ENCODE measurements at regions not wholly inside any gene's neighbourhood (a gene's known extent, or its start where the extent isn't known, plus 50 kb on each side); places are given as distances from the start of the nearest gene placed in this dataset.

DNA sequence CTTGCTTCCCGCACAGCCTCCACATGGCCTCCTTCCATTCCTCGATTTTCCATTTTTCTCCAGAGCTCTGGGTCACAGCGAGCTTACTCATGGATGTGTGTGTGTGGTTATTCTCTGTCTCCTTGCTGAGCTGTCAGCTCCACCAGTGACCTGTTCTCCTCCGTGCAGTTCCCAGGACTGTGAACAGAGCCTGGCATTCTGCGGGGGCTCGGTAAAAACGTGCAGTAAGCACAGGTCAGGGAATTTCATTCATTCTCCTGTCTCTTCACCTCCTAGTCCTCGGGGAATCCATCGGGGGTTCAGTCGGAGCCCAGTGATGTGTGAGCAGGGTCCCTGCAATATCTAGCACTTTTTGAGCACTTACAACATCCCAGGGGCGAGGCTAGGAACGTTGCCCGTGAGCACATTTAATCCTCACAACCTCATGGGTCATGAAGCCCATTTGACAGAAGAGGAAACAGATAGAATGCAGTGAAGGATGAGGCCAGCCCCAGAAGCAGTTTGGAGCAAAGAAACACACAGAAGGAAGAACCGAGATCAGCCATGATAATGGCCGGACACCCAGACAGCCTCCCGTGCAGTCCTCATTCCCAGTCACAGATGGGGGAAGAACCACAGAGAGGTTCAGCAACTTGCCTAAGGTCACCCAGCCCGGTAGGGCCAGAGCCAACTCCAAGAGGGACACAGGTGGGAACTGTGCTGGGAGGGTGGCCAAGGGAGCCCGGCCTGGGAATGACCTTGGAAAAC, 183.2 kb upstream of the GSE1 start:
- ChIA-PET POLR2A (no interaction called here), CTCF (no interaction called here)
- DNase-seq (ENCODE audit: low read depth, low spot score): no peak
- intact Hi-C loops (cut with micrococcal nuclease; ENCODE audit: unreplicated experiment) (loop anchor here (10.0 kb wide), 1 partner anchor 185 kb away; the partner anchor contains the start of gene GSE1), in situ Hi-C loops (cut with HindIII; ENCODE audit: low pct_unique_long_range_greater_than_20kb, low sequenced_read_pairs) (no loop called here)
- H3K36me3 ChIP-seq (ENCODE audit: control insufficient read depth, insufficient read depth, low read length): no peaks in the 10 kb centered on the region
- no TSS peak for BruUV-seq (replicated peaks)
- no peaks in the 10 kb centered on the region for H3K27me3 ChIP-seq (ENCODE audit: control insufficient read depth, insufficient read depth, low read length)
- H3K27ac ChIP-seq (ENCODE audit: low read length): no peak overlapping the region
- no peak for TF ChIP-seq SIN3A (IDR thresholded peaks at IDR 0.05; ENCODE audit: borderline replicate concordance, insufficient read depth, low read depth, low read length)
- no peak for TF ChIP-seq TCF7L2 (IDR thresholded peaks at IDR 0.05; ENCODE audit: low read depth, low read length)
- no peak for TF ChIP-seq REST (IDR thresholded peaks at IDR 0.05; ENCODE audit: insufficient read depth in 1 of 2, low read depth in 2 of 2, low read length in 1 of 2)
- TF ChIP-seq POLR2AphosphoS5 (IDR thresholded peaks at IDR 0.05; ENCODE audit: low read depth, low read length): no peak
- no peak for TF ChIP-seq CTCF (IDR thresholded peaks at IDR 0.05)
- no peak for ATAC-seq
- no peaks in the 10 kb centered on the region for H3K4me1 ChIP-seq (ENCODE audit: control insufficient read depth, insufficient read depth, low read length)
- no peaks in the 10 kb centered on the region for H3K9me3 ChIP-seq (ENCODE audit: control insufficient read depth, insufficient read depth, low read depth, low read length)
- no peak overlapping the region for H3K4me3 ChIP-seq (ENCODE audit: low read depth in 2 of 2, low read length in 2 of 2)

GRCh38 chr16:85430523-85431421, 182.3 kb upstream of the GSE1 start:
- intact Hi-C loops (cut with micrococcal nuclease; ENCODE audit: unreplicated experiment): no loop called here
- no peak overlapping the region for H3K27ac ChIP-seq (ENCODE audit: low read length)
- H3K9me3 ChIP-seq (ENCODE audit: control insufficient read depth, insufficient read depth, low read depth, low read length): no peaks in the 10 kb centered on the region
- DNase-seq (ENCODE audit: low read depth, low spot score): no peak
- no peaks in the 10 kb centered on the region for H3K4me1 ChIP-seq (ENCODE audit: control insufficient read depth, insufficient read depth, low read length)
- ChIA-PET POLR2A (no interaction called here), CTCF (no interaction called here)
- H3K36me3 ChIP-seq (ENCODE audit: control insufficient read depth, insufficient read depth, low read length): no peaks in the 10 kb centered on the region
- ATAC-seq: no peak
- no peak overlapping the region for H3K4me3 ChIP-seq (ENCODE audit: low read depth in 2 of 2, low read length in 2 of 2)
- TF ChIP-seq CTCF (IDR thresholded peaks at IDR 0.05) (no peak), REST (IDR thresholded peaks at IDR 0.05; ENCODE audit: insufficient read depth in 1 of 2, low read depth in 2 of 2, low read length in 1 of 2) (no peak), POLR2AphosphoS5 (IDR thresholded peaks at IDR 0.05; ENCODE audit: low read depth, low read length) (no peak), SIN3A (IDR thresholded peaks at IDR 0.05; ENCODE audit: borderline replicate concordance, insufficient read depth, low read depth, low read length) (no peak), TCF7L2 (IDR thresholded peaks at IDR 0.05; ENCODE audit: low read depth, low read length) (no peak)
- in situ Hi-C loops (cut with HindIII; ENCODE audit: low pct_unique_long_range_greater_than_20kb, low sequenced_read_pairs): no loop called here
- no TSS peak for BruUV-seq (replicated peaks)
- no peaks in the 10 kb centered on the region for H3K27me3 ChIP-seq (ENCODE audit: control insufficient read depth, insufficient read depth, low read length)
